ENCODE measurements at regions not wholly inside any gene's neighbourhood (a gene's known extent, or its start where the extent isn't known, plus 50 kb on each side); places are given as distances from the start of the nearest gene placed in this dataset.

- H3K9me3 ChIP-seq (ENCODE audit: insufficient read depth, low read depth, low read length) = no peaks in the 10 kb centered on the region
- 0 out of 2 replicates have a peak, but pooled peaks cover 4% of the 10 kb centered on the region for H3K4me1 ChIP-seq (ENCODE audit: insufficient read depth, low read length)
- no peak overlapping the region for H3K4me3 ChIP-seq (ENCODE audit: low read length)
- 93% methylated on average over 6 of the region's 6 CpGs for WGBS
- H3K9ac ChIP-seq (ENCODE audit: low read depth, low read length) = no peak overlapping the region
- no peaks in the 10 kb centered on the region for H3K36me3 ChIP-seq (ENCODE audit: insufficient read depth, low read length)
- no peak overlapping the region for H3K27ac ChIP-seq (ENCODE audit: low read depth, low read length)
- H3K27me3 ChIP-seq (ENCODE audit: insufficient read depth, low read length) = no peaks in the 10 kb centered on the region
Observed at GRCh38 chr2:104518256-104518655, 335.7 kb upstream of the POU3F3 start.

GRCh38 chr2:104521247-104521646, 332.7 kb upstream of the POU3F3 start:
- H3K27ac ChIP-seq (ENCODE audit: low read depth, low read length) = no peak overlapping the region
- H3K4me1 ChIP-seq (ENCODE audit: insufficient read depth, low read length) = 0 out of 2 replicates have a peak, but pooled peaks cover 4% of the 10 kb centered on the region
- no peak overlapping the region for H3K4me3 ChIP-seq (ENCODE audit: low read length)
- H3K9ac ChIP-seq (ENCODE audit: low read depth, low read length) = no peak overlapping the region
- 51% methylated on average over 5 of the region's 5 CpGs for WGBS
- H3K36me3 ChIP-seq (ENCODE audit: insufficient read depth, low read length) = no peaks in the 10 kb centered on the region
- no peaks in the 10 kb centered on the region for H3K27me3 ChIP-seq (ENCODE audit: insufficient read depth, low read length)
- H3K9me3 ChIP-seq (ENCODE audit: insufficient read depth, low read depth, low read length) = no peaks in the 10 kb centered on the region

GRCh38 chr2:104523921-104524320, 330.0 kb upstream of the POU3F3 start:
- Histone ChIP-seq H3K27me3 (ENCODE audit: insufficient read depth, low read length) (no peaks in the 10 kb centered on the region), H3K27ac (ENCODE audit: low read depth, low read length) (no peak overlapping the region), H3K36me3 (ENCODE audit: insufficient read depth, low read length) (no peaks in the 10 kb centered on the region), H3K4me3 (ENCODE audit: low read length) (no peak overlapping the region), H3K4me1 (ENCODE audit: insufficient read depth, low read length) (0 out of 2 replicates have a peak, but pooled peaks cover 4% of the 10 kb centered on the region), H3K9me3 (ENCODE audit: insufficient read depth, low read depth, low read length) (no peaks in the 10 kb centered on the region), H3K9ac (ENCODE audit: low read depth, low read length) (no peak overlapping the region)
- WGBS = no CpG with 5 or more reads among the region's 2 CpGs

- WGBS = 93% methylated on average over 8 of the region's 8 CpGs
- Histone ChIP-seq H3K27ac (ENCODE audit: low read depth, low read length) (no peak overlapping the region), H3K4me3 (ENCODE audit: low read length) (no peak overlapping the region), H3K9ac (ENCODE audit: low read depth, low read length) (no peak overlapping the region), H3K27me3 (ENCODE audit: insufficient read depth, low read length) (no peaks in the 10 kb centered on the region), H3K9me3 (ENCODE audit: insufficient read depth, low read depth, low read length) (no peaks in the 10 kb centered on the region), H3K4me1 (ENCODE audit: insufficient read depth, low read length) (no peaks in the 10 kb centered on the region), H3K36me3 (ENCODE audit: insufficient read depth, low read length) (no peaks in the 10 kb centered on the region)
Observed at GRCh38 chr2:104528101-104528500, 325.8 kb upstream of the POU3F3 start.

- WGBS = 91% methylated on average over 10 of the region's 10 CpGs
- Histone ChIP-seq H3K9ac (ENCODE audit: low read depth, low read length) (no peak overlapping the region), H3K36me3 (ENCODE audit: insufficient read depth, low read length) (no peaks in the 10 kb centered on the region), H3K27me3 (ENCODE audit: insufficient read depth, low read length) (no peaks in the 10 kb centered on the region), H3K4me1 (ENCODE audit: insufficient read depth, low read length) (no peaks in the 10 kb centered on the region), H3K4me3 (ENCODE audit: low read length) (no peak overlapping the region), H3K9me3 (ENCODE audit: insufficient read depth, low read depth, low read length) (no peaks in the 10 kb centered on the region), H3K27ac (ENCODE audit: low read depth, low read length) (no peak overlapping the region)
Observed at GRCh38 chr2:104531122-104531521, 322.8 kb upstream of the POU3F3 start.

- Histone ChIP-seq H3K27me3 (ENCODE audit: insufficient read depth, low read length) (no peaks in the 10 kb centered on the region), H3K27ac (ENCODE audit: low read depth, low read length) (no peak overlapping the region), H3K9ac (ENCODE audit: low read depth, low read length) (no peak overlapping the region), H3K9me3 (ENCODE audit: insufficient read depth, low read depth, low read length) (no peaks in the 10 kb centered on the region), H3K4me1 (ENCODE audit: insufficient read depth, low read length) (no peaks in the 10 kb centered on the region), H3K36me3 (ENCODE audit: insufficient read depth, low read length) (no peaks in the 10 kb centered on the region), H3K4me3 (ENCODE audit: low read length) (no peak overlapping the region)
- WGBS = 92% methylated on average over 4 of the region's 5 CpGs
Observed at GRCh38 chr2:104537116-104537515, 316.8 kb upstream of the POU3F3 start.

GRCh38 chr2:104538077-104538476, 315.8 kb upstream of the POU3F3 start:
- H3K27me3 ChIP-seq (ENCODE audit: insufficient read depth, low read length) = no peaks in the 10 kb centered on the region
- no peak overlapping the region for H3K9ac ChIP-seq (ENCODE audit: low read depth, low read length)
- WGBS = 91% methylated on average over 7 of the region's 7 CpGs
- no peak overlapping the region for H3K4me3 ChIP-seq (ENCODE audit: low read length)
- no peaks in the 10 kb centered on the region for H3K36me3 ChIP-seq (ENCODE audit: insufficient read depth, low read length)
- no peaks in the 10 kb centered on the region for H3K4me1 ChIP-seq (ENCODE audit: insufficient read depth, low read length)
- no peaks in the 10 kb centered on the region for H3K9me3 ChIP-seq (ENCODE audit: insufficient read depth, low read depth, low read length)
- H3K27ac ChIP-seq (ENCODE audit: low read depth, low read length) = no peak overlapping the region

GRCh38 chr2:104539649-104540048, 314.3 kb upstream of the POU3F3 start:
- WGBS = 98% methylated on average over 3 of the region's 4 CpGs
- no peaks in the 10 kb centered on the region for H3K4me1 ChIP-seq (ENCODE audit: insufficient read depth, low read length)
- H3K9me3 ChIP-seq (ENCODE audit: insufficient read depth, low read depth, low read length) = no peaks in the 10 kb centered on the region
- H3K9ac ChIP-seq (ENCODE audit: low read depth, low read length) = no peak overlapping the region
- no peaks in the 10 kb centered on the region for H3K36me3 ChIP-seq (ENCODE audit: insufficient read depth, low read length)
- H3K27ac ChIP-seq (ENCODE audit: low read depth, low read length) = no peak overlapping the region
- H3K27me3 ChIP-seq (ENCODE audit: insufficient read depth, low read length) = no peaks in the 10 kb centered on the region
- no peak overlapping the region for H3K4me3 ChIP-seq (ENCODE audit: low read length)

GRCh38 chr2:104545055-104545454, 308.9 kb upstream of the POU3F3 start:
- Histone ChIP-seq H3K9ac (ENCODE audit: low read depth, low read length) (no peak overlapping the region), H3K27ac (ENCODE audit: low read depth, low read length) (no peak overlapping the region)
- 93% methylated on average over 6 of the region's 6 CpGs for WGBS

GRCh38 chr2:104546537-104546936, 307.4 kb upstream of the POU3F3 start:
- WGBS = no CpG with 5 or more reads among the region's 1 CpG
- Histone ChIP-seq H3K9ac (ENCODE audit: low read depth, low read length) (no peak overlapping the region), H3K4me3 (ENCODE audit: low read length) (no peak overlapping the region), H3K27me3 (ENCODE audit: insufficient read depth, low read length) (no peaks in the 10 kb centered on the region), H3K36me3 (ENCODE audit: insufficient read depth, low read length) (no peaks in the 10 kb centered on the region), H3K9me3 (ENCODE audit: insufficient read depth, low read depth, low read length) (no peaks in the 10 kb centered on the region), H3K27ac (ENCODE audit: low read depth, low read length) (no peak overlapping the region), H3K4me1 (ENCODE audit: insufficient read depth, low read length) (no peaks in the 10 kb centered on the region)

More at GRCh38 chr2:104545055-104545454, 308.9 kb upstream of the POU3F3 start:
- no peaks in the 10 kb centered on the region for H3K4me1 ChIP-seq (ENCODE audit: insufficient read depth, low read length)
- no peaks in the 10 kb centered on the region for H3K36me3 ChIP-seq (ENCODE audit: insufficient read depth, low read length)
- H3K9me3 ChIP-seq (ENCODE audit: insufficient read depth, low read depth, low read length) = no peaks in the 10 kb centered on the region
- no peaks in the 10 kb centered on the region for H3K27me3 ChIP-seq (ENCODE audit: insufficient read depth, low read length)
- no peak overlapping the region for H3K4me3 ChIP-seq (ENCODE audit: low read length)

GRCh38 chr2:104547221-104547620, 306.7 kb upstream of the POU3F3 start:
- Histone ChIP-seq H3K36me3 (ENCODE audit: insufficient read depth, low read length) (no peaks in the 10 kb centered on the region), H3K27me3 (ENCODE audit: insufficient read depth, low read length) (no peaks in the 10 kb centered on the region), H3K27ac (ENCODE audit: low read depth, low read length) (no peak overlapping the region), H3K9me3 (ENCODE audit: insufficient read depth, low read depth, low read length) (no peaks in the 10 kb centered on the region), H3K4me1 (ENCODE audit: insufficient read depth, low read length) (no peaks in the 10 kb centered on the region), H3K4me3 (ENCODE audit: low read length) (no peak overlapping the region), H3K9ac (ENCODE audit: low read depth, low read length) (no peak overlapping the region)
- WGBS = 94% methylated on average over 7 of the region's 7 CpGs

- Histone ChIP-seq H3K9me3 (ENCODE audit: insufficient read depth, low read depth, low read length) (no peaks in the 10 kb centered on the region), H3K27ac (ENCODE audit: low read depth, low read length) (no peak overlapping the region), H3K27me3 (ENCODE audit: insufficient read depth, low read length) (no peaks in the 10 kb centered on the region), H3K36me3 (ENCODE audit: insufficient read depth, low read length) (no peaks in the 10 kb centered on the region), H3K4me3 (ENCODE audit: low read length) (no peak overlapping the region), H3K4me1 (ENCODE audit: insufficient read depth, low read length) (peaks cover 13% of the 10 kb centered on the region; the same call in 1 of the 2 replicates), H3K9ac (ENCODE audit: low read depth, low read length) (no peak overlapping the region)
- WGBS = 92% methylated on average over 8 of the region's 8 CpGs
Observed at GRCh38 chr2:104561251-104561650, 292.7 kb upstream of the POU3F3 start.
